Mucosa of rectum (tissue), 2 donors: ENCODE measurements at regions not wholly inside any gene's neighbourhood (a gene's known extent, or its start where the extent isn't known, plus 50 kb on each side); places are given as distances from the start of the nearest gene placed in this dataset.

ENCODE experiments used
- H3K27ac ChIP-seq, 2 donors: one replicate each; pipeline ENCODE4 v1.7.0; 2013; ENCODE audit warnings: inconsistent platforms in 2 of 2, low read depth in 2 of 2, low read length in 2 of 2
- H3K27me3 ChIP-seq, 2 donors: one replicate each; pipeline ENCODE4 v1.7.0; 2013; ENCODE audit warnings: low read length in 2 of 2; ENCODE audit not compliant: control insufficient read depth in 2 of 2, insufficient read depth in 2 of 2
- H3K36me3 ChIP-seq, 2 donors: one replicate each; pipeline ENCODE4 v1.7.0; 2013; ENCODE audit warnings: low read length in 2 of 2; ENCODE audit not compliant: control insufficient read depth in 2 of 2, insufficient read depth in 2 of 2
- H3K4me1 ChIP-seq, 2 donors: one replicate each; pipeline ENCODE4 v1.7.0; 2013; ENCODE audit warnings: low read length in 2 of 2, mild to moderate bottlenecking in 1 of 2; ENCODE audit not compliant: control insufficient read depth in 2 of 2, insufficient read depth in 2 of 2
- H3K4me3 ChIP-seq, 2 donors: one replicate each; pipeline ENCODE4 v1.7.0; 2013; ENCODE audit warnings: low read length in 2 of 2
- H3K9ac ChIP-seq, 2 donors: one replicate each; pipeline ENCODE4 v1.7.0; 2013; ENCODE audit warnings: low read length in 2 of 2, low read depth in 1 of 2, mild to moderate bottlenecking in 1 of 2
- H3K9me3 ChIP-seq, 2 donors: one replicate each; pipeline ENCODE4 v1.7.0; 2013; ENCODE audit warnings: low read length in 2 of 2; ENCODE audit not compliant: control insufficient read depth in 2 of 2
- donor health status: healthy.
- donor health status: Normal muscosa, but diverticular disease.

DNA sequence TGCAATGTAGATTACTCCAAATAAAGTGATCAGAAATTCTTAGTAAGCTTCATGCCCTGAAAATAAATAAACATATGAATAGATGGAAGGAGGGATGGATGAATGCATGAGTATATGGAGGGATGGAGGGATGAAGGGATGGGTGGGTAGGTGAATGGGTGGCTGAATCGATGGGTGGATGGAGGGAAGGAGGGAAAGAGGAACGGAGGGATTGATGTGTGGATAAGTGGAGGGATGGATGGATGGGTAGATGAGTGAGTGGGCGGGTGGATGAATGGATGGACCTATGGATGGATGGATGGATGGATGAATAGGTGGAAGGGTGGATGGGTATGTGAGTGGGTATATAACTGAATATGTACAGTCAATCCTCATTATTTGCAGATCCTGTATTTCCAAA is 276.7 kb upstream of the ACVR2A start:
- H3K4me1 ChIP-seq: no peaks in the 10 kb centered on the region
- H3K36me3 ChIP-seq: no peaks in the 10 kb centered on the region
- no peak overlapping the region for H3K27ac ChIP-seq
- no peak overlapping the region for H3K4me3 ChIP-seq
- no peaks in the 10 kb centered on the region for H3K9me3 ChIP-seq
- no peaks in the 10 kb centered on the region for H3K27me3 ChIP-seq
- H3K9ac ChIP-seq: no peak overlapping the region

DNA sequence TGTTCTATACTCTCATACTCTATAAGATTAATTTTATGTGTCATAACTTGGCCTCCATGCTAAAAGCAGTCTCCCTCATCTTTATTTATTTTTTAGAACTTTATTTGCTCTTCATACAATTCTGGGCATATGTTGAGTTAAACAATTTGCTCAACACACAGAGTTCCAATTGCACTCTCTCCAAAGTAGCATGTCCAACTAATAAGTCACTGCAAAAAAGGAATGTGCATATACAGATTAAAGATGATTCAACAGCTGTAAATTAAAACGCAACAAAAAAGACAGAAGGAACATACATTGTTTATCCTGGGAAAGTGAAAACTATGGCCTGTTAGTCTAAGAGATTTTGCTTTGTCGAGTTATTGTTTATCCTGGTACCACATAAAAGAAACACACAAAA is 277.7 kb upstream of the ACVR2A start:
- no peak overlapping the region for H3K4me3 ChIP-seq
- no peaks in the 10 kb centered on the region for H3K9me3 ChIP-seq
- H3K9ac ChIP-seq: no peak overlapping the region
- no peaks in the 10 kb centered on the region for H3K4me1 ChIP-seq
- no peak overlapping the region for H3K27ac ChIP-seq
- H3K27me3 ChIP-seq: no peaks in the 10 kb centered on the region
- no peaks in the 10 kb centered on the region for H3K36me3 ChIP-seq

DNA sequence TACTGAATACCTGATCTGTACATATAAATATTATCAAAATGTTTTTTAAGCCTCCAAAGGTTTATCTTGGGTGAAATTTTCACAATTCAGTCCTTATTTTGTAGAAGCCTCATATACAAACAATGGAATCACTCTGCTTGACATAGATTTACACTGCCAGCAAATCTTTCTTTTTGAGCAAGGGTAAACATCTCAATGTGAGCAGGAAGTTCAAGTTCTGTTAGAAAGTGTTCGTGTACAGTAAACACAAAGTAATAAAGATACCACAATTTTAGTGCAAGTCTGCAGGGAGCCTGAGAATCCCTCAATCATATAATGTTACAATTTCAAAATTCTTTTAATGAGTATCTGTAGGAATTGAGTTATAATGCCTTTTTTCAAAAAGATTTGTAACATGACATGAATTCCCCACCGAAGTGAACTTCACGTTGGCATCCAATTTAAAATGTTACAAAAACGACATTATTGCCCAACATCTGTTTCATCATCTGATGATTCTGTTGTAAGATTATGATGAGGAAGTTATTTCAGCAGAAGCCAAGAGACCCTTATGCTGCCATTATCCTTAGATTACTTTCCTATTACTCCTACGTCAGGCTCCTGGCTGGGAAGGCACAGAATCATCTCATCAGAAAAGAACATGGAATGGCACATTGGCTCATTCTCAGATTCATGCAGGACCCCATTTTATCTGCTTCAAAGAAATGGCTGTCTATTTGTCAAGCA is 283.9 kb upstream of the ACVR2A start:
- no peaks in the 10 kb centered on the region for H3K36me3 ChIP-seq
- H3K27me3 ChIP-seq: no peaks in the 10 kb centered on the region
- H3K9ac ChIP-seq: no peak overlapping the region
- H3K9me3 ChIP-seq: no peaks in the 10 kb centered on the region
- no peaks in the 10 kb centered on the region for H3K4me1 ChIP-seq
- no peak overlapping the region for H3K27ac ChIP-seq
- H3K4me3 ChIP-seq: no peak overlapping the region

DNA sequence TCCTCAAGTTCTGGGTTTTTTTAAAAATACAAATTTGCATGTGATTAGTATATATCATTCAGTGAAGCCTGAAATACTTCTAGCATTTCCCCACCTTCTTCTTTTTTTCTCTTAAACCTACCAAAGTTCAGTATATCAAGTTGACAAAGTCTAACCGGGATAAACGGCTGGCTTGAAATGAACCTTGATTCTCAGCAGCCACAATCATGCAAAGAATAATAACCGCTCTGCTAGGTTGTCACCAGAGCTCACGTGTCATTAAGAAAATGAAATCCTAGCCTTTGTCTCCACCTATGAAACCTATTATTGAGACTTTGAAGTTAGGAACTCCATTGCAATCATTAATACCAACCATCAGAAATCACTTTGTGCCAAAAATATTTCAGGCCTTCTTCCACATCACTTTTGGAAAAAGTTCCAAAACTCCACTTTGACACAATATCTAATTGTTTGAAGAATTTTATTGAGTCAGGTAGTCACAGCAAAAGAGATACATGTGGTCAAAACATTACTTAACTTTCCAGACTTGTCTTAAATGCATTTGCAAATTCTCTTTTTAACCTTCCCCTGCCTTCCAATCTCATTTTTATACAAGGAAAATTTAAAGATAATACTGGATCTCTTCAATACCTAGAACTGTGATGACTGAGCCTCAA is 285.6 kb upstream of the ACVR2A start:
- Histone ChIP-seq H3K9ac (no peak overlapping the region), H3K9me3 (no peaks in the 10 kb centered on the region), H3K27me3 (no peaks in the 10 kb centered on the region), H3K36me3 (no peaks in the 10 kb centered on the region), H3K4me3 (no peak overlapping the region), H3K27ac (no peak overlapping the region), H3K4me1 (no peaks in the 10 kb centered on the region)

DNA sequence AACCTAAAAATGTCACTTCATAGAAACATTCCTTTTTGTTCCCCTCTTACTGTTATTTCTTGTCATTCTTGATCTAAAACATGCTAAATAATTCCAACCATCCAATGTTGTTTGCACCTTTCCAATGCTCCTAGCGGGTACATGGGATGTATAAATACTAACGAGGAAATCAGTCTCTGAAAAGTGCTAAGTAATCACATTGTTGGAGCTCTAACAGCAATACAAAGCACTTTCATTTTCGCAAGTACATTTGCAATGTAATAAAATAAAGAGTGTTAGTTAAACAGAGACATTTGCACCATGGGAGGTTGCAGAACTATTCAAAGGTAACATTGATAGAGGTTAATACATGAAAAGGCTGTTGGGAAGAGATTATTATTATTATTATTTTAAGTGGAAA is 286.2 kb upstream of the ACVR2A start:
- H3K9me3 ChIP-seq: no peaks in the 10 kb centered on the region
- no peak overlapping the region for H3K4me3 ChIP-seq
- no peaks in the 10 kb centered on the region for H3K36me3 ChIP-seq
- H3K27me3 ChIP-seq: no peaks in the 10 kb centered on the region
- H3K27ac ChIP-seq: no peak overlapping the region
- H3K9ac ChIP-seq: no peak overlapping the region
- no peaks in the 10 kb centered on the region for H3K4me1 ChIP-seq

DNA sequence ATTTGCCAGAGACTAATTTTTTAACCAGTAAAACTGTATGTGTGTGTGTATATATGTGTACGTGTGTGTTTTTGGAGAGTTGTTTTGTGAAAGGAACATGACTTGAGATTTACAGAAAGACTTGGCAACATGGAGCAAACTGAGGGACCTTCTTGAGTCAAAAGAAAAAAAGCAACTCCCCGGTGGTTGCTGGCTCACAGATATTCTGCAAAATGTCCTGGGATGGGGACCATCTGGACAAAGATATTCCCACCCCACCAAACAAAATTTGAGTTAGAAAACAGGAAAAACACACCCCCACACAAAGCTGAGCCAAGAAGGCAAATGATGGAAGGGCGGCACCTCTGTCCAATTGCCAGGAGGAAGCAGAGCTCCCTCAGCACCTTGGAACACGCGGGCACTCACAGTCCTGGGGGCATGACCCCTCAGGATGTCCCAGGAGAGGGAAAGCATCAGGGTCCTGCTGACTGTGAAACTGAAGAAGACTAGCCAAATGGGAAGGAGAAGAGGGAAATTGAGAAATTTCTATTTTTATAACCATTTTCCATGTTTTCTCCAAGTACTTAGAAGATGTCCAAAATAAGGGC is 290.2 kb upstream of the ACVR2A start:
- no peak overlapping the region for H3K4me3 ChIP-seq
- H3K36me3 ChIP-seq: no peaks in the 10 kb centered on the region
- no peak overlapping the region for H3K27ac ChIP-seq
- H3K9ac ChIP-seq: no peak overlapping the region
- no peaks in the 10 kb centered on the region for H3K27me3 ChIP-seq
- H3K9me3 ChIP-seq: no peaks in the 10 kb centered on the region
- no peaks in the 10 kb centered on the region for H3K4me1 ChIP-seq

DNA sequence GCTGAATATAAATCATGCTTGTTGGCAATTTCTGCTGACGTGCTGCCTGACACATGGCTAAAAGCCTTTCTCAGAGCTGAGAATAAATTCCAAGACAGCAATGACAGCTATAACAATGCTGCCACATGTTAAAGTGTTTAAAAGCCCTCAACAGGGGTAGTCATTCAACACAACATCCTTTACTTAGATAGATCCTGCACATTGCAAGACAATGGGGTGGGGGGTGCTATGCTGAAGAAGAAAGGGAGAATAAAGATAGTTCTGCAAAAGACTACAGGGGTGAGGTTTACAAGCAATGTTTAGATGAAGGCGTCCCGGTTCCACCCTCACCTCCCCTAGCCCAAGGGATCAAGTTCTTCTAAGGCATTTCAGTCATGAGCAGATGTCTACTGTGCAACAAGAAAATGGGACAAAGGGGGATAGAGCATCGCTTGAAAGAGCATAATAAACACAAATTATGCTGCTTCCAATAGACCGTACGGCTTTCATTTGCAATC is 291.0 kb upstream of the ACVR2A start:
- Histone ChIP-seq H3K9ac (no peak overlapping the region), H3K27ac (no peak overlapping the region), H3K36me3 (no peaks in the 10 kb centered on the region), H3K4me3 (no peak overlapping the region), H3K9me3 (no peaks in the 10 kb centered on the region), H3K4me1 (no peaks in the 10 kb centered on the region), H3K27me3 (no peaks in the 10 kb centered on the region)

DNA sequence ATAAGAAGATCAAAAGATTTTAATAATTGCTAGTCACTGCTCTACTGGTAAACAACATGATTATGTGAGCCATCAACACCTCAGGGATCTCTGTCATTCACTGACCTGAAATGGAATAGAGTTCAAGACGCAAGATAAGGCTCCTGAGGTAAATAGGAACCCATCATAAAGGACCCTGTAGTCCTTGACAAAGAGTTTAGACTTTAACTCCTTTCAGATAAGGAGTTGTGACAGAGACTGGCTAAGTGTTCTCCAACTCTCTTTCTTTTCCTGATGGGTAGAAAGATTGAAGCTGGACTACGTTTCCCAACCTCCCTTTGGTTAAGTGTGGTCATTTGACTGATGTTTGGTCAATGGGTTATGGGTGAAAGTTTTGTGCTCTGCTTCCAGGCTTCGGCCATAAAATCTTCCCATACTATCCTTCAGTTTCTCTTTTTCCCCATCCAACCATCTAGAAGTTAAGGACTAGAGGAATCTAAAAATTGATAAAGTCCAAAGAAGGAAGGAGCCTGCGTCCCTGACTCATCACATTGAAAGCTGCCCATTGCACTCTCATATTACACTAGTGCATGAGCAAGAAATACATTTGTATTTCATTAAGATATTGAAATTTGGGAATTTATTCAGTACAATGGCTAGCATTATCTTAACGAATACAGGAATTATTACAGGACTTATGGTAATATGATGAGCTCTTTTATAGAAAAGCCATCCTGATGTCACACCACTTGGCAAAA is 293.7 kb upstream of the ACVR2A start:
- no peak overlapping the region for H3K4me3 ChIP-seq
- H3K27ac ChIP-seq: no peak overlapping the region

DNA sequence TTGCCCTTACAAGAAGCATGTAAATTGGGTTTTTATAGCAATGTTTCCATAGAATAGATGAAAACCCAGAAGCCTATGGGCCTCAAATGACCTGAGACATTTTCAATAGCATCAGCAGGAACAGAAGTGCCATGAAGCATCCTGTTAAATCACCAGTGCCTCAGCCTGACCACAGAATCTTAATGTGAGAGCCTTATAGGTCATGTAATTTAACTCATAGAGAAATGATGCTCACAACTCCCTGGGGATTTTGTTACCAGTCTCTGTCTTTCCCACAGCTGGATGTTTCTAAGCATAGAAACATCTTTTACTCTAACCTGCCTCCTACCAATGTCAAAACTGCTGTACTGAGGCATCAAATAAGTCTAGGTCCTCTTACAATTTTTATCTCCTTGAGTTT is 295.8 kb upstream of the ACVR2A start:
- no peaks in the 10 kb centered on the region for H3K9me3 ChIP-seq
- no peak overlapping the region for H3K9ac ChIP-seq
- no peaks in the 10 kb centered on the region for H3K4me1 ChIP-seq
- no peak overlapping the region for H3K27ac ChIP-seq
- no peaks in the 10 kb centered on the region for H3K27me3 ChIP-seq
- no peak overlapping the region for H3K4me3 ChIP-seq
- H3K36me3 ChIP-seq: no peaks in the 10 kb centered on the region

More for the DNA sequence above, 293.7 kb upstream of the ACVR2A start:
- Histone ChIP-seq H3K9ac (no peak overlapping the region), H3K36me3 (no peaks in the 10 kb centered on the region), H3K27me3 (no peaks in the 10 kb centered on the region), H3K9me3 (no peaks in the 10 kb centered on the region), H3K4me1 (no peaks in the 10 kb centered on the region)

DNA sequence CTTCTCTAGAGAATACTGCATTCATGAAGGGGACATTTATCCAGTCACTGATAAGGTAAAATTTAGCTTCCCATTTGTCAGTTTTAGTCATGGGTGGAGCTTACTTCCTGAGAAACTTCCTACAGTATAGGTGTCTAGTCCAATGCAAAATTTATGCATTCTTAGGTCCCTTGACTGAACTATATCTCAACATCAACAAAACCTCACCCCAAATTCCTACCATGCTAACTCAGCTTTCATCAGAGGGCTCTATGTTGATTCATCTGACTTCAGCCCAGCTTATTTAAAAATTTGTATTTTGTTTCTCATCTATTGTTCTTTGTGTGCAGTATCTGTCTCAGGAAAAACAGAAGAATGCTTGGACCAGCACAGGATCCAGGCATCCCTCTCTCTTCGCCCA is 296.4 kb upstream of the ACVR2A start:
- no peak overlapping the region for H3K27ac ChIP-seq
- H3K4me3 ChIP-seq: no peak overlapping the region
- no peaks in the 10 kb centered on the region for H3K9me3 ChIP-seq
- H3K4me1 ChIP-seq: no peaks in the 10 kb centered on the region
- H3K27me3 ChIP-seq: no peaks in the 10 kb centered on the region
- H3K9ac ChIP-seq: no peak overlapping the region
- no peaks in the 10 kb centered on the region for H3K36me3 ChIP-seq
